Femur (tissue), 1 donor: ENCODE measurements at regions not wholly inside any gene's neighbourhood (a gene's known extent, or its start where the extent isn't known, plus 50 kb on each side); places are given as distances from the start of the nearest gene placed in this dataset.
"Not testable (repeated sequence)": the region's sequence is repeated elsewhere in the genome, so short reads cannot be mapped to it uniquely, and the experiment has no call there.

Experiments used
- DNase-seq: peaks from one replicate; pipeline ENCODE4 v3.0.0-alpha.2; 2017

DNA sequence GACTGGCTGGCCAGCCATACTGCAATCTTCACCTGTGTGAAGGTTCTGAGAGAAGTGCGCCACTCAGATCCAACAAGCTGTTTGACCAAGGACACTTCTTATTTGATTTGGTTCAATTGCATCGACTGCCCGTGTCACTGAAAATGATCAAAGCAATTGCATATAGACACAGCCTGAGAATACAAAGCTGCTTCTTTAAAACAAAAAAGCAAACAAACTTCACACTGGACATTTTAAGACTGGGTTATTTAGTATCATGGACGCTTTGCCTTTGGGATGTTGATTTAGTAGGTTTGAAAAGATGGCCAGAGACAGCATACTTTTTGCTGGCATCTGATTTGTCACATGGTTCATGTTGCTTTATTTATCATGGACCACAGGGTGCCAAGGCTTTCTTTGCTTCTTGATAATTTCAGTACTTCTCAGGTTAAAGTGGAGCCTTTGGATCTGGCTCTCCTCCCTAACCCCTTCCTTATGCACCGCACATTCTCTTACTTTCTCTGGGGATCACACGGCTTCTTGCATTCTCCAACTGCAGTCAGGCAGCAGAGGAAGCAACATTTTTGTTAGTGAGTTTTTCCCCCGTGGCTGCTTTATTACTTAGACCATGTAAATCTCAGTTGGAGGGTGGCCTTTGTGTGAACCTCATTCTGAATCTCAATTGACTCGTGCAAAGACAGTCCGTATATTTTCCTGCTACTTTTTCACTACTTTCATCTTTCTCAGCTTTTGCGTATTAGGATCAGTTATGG is 151.0 kb downstream of the CD47 start:
- DNase-seq: no peak

DNA sequence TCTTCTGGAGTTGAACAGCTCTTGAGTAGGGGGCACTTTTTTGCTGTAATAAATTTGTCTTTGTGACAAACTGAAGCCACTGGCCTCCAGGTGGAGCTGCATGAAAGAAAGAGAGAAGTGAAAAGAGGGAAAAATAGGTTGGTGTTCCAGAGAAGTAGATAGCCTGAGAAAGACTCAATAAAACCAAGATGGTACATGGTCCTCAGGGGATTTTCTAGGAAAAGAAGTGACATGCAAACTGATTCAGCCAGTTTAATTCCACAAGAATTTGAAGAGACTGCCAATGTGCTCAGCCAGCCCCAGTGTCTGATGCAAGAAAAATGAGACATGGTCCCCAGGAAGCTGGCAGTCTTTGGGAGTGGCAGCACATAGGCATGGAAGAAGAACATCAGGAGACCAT is 152.7 kb downstream of the CD47 start:
- peak; percentile 36 for DNase-seq

DNA sequence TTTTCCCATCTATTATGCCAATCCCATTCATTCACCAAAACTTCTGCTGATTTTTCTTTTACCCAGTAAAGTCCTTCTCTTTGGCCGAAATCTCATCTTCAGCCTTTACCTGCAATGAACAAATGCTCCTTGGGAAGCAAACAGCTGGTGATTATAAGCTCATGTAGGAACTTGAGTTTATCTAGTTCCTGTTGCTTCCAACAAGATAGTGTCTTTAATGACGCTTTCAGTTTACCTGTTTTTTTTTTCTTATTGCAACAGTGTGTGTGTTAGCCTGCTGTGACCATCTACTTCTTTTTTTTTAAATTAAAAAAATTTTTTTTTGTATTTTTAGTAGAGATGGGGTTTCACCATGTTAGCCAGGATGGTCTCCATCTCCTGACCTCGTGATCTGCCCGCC is 156.0 kb downstream of the CD47 start:
- DNase-seq: no peak

DNA sequence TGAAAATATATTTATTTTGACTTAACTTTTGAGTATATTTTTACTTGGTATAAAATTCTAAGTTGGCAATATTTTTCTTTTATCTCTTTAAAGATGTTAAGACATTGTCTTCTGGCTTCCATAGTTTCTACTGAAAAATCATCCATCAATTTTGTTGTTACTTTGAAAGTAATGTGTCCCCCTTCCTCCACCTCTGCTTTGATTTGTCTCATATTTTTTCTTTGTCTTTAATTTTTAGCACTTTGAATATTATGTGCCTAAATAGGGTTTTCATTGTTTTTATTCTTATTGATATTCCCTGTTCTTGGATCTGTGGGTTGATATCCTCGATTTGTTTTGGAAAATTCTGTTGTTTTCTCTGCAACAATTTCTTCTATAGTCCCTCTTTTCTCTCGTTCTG is 157.4 kb downstream of the CD47 start:
- no peak for DNase-seq

DNA sequence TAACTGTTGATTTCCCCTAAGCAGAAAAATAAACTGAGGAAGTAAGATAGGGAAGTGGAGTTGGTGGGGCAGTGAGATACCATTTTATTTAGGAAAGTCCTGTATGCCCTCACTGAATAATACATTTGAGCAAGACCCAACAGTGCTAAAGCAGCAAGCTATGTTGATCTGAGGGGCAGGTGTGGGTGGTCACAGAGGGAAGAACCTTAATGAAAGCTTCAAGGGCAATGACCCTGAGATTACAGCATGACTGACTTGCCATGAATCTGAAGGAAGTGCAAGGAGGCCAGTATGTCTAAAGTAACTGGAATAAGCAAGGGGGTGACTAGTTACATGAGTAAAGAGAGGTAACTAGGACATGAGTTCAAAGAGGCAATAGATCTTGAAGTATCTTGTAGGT is 159.5 kb downstream of the CD47 start:
- DNase-seq: no peak

DNA sequence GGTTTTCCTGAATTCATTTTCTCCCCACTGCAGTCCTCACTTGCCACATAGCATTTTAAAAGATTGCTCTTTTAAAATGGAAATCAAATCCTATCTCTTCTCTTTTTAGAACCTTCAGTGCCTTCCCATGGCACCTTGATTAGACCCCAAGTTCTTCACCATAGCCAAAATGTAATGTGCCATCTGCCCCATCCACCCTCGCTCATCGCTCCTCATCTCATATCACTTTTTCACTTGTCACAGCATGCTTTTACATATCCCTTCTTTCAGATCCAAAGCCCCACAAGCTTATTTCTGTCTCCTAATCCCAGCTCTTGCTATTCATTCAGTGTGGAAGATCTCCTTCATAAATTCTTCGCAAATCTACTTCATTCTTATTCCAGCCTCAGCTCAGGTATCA is 161.7 kb downstream of the CD47 start:
- no peak for DNase-seq

DNA sequence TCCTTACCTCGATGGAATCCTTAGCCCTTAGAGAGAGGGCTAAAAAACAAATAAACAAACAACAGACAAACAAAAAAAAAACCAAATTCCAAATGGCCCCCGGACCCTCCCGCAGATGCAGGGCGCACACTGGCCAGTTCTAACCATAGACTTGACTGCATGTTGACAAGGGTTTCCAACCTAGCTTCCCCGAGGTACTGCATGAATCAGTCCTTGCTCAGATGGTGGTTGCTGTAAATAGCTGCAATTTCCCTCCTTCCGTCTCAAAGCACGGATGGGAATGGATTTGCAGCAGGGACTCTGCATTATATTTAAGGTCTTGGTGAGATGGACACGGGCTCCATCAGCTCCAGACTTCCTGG is 162.8 kb downstream of the CD47 start:
- peak; percentile 29 for DNase-seq

DNA sequence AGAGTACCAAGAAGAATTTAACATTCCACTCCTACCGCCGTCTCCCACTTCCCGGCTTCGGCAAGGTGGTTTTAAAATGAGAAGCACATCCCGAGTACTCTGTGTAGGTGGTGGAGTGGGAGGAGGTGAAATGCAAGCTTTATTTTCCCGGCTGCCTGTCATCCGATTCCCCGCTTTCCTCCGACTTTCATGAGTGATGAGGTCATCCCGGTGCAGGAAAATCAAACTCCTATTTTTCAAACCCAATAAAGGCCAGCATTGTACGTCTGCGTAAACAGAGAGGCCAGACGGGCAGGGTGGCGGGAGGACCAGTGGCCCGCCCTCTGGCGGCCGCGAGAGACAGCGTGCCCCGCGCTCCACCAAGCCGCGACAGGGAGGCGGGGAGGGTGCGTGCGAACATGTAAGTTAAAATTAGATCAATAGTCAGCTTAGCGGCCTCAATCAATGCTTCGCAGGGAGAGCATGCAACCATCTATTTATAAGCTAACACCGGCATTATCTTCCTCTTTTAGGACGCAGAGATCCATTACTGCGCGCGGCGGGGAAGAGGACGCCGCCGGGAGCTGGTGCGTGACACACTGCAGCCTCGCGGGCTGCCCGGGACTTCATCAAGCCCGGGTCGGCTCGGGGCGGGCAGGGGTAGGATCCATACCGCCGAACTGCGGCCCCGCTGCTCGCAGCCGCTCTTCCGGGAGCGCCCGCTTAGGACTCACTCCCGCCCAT is 163.3 kb downstream of the CD47 start:
- DNase-seq: peak; percentile 83

DNA sequence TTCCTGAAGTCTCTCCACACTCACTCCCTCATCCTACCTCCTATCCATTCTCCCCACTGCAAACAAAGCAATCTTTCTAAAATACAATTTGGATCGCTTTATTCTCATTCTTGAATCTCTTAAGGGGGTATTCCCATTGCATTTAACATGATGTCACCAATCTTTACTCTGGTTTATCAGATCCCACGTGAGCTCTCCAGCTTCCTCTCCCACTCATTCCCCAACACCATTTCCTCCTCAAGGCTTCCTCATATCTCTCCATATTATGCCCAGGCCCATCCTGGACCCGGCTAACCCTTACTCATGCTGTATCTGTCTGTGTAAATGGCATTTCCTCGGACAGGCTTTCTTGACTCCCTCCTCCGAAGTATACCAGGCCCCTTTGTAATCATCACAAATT is 165.0 kb downstream of the CD47 start:
- no peak for DNase-seq

DNA sequence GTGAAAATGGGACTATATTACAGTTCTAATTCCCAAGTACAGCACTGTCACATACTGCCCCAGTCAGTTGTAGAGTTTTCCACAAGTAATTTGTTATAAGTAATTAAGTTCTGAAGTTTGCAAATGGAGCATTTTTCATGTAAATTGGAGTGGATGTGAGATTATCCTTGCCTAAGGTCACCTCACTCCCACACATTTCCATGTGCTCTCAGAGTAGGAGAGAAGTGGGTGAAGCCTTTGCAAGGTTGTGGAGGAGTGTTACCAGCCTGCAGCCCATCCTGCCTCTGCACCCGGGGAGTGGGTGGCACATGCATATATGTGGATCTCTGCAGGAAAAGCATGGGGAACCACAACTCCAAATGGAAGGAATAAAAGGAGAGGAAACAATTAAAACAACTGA is 169.8 kb downstream of the CD47 start:
- DNase-seq: no peak

DNA sequence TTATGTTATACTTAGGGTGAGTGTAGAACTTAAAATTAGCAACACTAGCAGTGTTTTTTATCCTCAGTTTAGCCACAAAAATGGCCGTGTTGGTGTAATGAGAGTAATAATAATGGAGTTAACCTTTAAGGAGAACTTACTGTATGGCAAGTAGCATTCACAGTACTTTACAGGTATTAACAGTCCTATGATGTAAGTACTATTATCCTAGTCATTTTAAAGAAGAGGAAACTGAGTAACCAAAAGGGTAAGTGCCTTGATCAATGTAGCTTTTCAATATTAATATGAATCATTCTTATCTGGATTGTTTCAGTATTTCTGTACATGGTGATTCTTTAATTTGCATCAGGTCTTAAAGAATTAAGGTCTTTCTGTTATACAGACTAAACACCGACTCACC is 170.3 kb downstream of the CD47 start:
- no peak for DNase-seq

DNA sequence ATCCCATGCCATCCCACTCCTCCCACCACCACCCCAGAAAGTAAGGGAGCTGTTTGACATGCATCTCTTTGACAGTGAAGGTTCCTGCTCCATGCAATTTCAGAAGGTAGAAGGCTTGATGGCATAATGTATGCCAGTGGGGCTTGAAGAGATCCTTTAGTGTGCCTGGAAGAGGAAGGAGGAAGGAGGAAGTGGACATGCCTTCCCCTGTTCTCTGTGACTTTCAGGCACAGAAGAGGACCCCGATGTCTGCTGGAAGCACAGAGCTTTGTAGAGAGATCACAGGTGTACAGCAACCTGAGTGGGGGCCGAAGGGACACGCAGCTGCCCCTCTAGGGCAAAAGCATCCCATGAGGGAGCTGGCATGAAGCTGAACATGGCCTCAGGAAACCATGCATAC is 171.6 kb downstream of the CD47 start:
- DNase-seq: no peak

DNA sequence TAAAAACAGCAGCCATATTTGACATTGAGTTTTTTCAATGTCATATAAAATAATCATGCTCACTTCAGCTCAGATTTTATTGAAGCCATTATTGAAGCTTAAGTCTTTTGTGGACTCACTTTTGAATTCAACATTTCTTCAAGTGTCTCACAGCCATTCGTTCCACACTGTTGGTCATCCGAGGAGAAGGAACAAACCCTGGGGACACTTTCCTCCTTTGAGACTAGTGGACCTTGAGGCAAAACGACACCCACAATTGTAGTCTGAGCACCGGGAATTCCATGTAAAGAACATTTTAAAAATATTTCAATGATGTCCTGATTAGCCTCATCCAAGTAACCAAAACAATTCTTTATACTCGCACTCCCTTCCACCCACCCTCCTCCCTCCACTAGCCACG is 174.7 kb downstream of the CD47 start:
- DNase-seq: no peak

DNA sequence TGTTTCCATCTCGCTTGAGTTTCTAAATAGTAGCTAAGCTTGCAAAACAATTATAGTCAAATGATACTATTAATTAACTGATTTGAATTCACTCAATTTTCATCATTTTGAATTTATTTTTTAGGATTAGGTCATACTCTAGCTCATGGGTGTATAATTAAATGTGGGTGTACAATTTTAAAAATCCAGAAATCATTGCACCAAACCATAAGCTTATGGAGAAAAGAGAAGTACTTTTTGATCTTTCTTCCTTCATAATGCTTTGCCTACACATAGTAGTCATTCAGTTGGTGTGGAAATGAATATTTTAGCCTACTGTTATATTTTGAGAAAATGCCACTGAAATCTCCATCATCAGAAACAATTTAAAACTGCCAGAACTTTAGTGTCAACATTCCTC is 175.1 kb downstream of the CD47 start:
- no peak for DNase-seq

DNA sequence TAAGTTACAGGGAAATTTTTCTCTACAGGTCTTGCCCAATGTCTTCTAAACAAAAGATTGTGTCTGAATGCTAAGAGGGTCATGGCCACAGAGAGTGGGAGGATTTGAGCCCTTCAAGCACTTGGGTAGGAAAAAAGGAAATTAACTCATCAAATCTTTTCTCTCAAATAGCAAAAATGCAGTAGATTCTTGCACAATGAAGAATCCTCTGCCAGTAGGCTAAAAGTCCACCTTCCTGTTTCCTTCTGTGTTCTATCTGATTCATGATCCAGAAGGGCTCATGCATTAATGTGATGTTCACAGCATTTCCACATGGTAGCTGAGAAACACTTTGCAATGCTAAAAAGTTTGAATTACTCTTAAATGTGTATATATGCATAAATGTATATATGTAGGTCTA is 177.1 kb downstream of the CD47 start:
- no peak for DNase-seq

DNA sequence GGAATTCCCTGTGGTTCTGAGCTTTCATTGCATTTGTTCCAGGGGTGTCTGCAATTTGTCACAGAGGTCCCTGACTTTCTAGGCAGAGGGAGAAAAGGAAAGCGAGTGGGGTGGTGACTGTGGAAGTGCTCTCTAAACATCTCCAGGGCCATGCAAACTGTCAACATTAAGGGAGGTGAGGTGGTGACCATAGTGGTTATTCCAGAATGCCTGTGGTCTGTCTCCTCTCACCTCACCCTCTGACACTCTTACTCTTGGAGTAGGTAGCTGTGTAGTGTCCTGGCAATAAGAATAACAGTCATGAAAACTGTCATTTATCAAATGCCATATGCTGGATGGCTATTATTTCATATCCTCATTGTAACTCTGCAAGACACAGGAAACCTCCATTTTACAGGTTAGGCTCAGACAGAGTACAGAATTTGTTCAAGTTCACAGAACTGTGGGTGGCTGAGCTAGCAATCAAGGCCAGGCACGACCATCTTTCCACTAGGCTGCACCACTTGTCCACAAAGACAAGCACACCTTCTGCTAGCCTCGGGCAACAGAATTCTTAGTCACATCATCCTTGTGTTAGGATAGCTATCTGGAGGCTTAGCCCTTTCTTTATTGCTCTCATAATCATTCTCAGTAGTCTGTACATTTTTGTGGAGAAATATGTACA is 179.4 kb downstream of the CD47 start:
- no peak for DNase-seq

DNA sequence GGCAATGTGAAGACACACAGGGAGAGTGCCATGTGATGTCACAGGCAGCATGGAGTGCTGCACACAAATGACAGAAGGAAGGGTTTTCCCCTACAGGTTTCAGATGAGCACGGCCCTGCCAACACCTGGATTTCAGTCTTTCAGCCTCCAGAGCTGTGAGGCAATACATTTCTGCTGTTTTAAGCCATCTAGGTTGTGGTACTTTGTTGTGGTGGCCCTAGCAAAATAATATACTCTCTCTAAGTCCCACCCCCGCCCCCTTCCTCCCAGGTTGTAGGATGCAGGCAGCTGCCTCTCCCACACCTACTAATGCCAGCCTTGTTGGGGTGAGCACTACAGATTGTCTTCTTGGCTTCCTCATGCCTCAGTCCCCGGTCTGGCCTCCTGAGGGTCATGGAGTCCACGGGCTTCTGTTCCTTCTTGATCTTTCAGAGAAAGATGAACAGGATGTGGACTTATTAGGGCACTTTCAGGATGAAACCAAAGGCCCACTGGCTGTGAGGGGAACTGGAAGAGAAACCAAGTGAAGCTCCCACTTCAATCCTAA is 180.0 kb downstream of the CD47 start:
- DNase-seq: no peak

DNA sequence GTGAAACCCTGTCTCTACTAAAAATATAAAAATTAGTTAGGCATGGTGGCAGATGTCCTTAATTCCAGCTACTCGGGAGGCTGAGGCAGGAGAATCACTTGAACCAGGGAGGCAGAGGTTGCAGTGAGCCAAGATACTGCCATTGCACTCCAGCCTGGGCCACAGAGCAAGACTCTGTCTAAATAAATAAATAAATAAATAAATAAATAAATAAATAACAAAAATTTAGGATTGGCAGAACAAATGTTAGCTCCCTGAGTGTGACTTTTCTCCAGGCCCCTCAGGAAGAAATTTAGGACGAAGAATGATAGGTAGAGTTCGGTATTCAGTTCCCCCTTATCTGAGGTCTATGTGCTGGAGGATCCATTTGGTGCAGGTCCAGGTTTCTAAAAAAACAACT is 181.2 kb downstream of the CD47 start:
- not testable (repeated sequence) for DNase-seq

DNA sequence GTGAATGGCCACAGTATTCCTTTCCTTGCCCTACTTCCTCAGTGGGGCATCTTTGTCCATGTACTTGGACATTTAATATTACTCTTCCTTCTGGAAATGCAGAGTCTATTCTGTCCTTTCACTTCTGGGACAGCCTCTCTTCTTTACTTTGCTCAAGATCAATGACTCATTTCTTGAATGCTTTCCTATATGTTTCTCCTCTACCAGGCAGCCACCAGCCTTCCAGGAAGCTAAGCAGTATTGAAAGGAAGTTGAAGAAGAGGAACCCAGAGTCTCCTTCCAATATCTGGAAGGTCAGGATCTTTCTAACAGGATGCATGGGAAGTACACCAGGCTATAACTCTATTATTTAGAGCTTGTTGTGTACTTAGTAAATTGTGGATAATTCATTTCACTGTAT is 182.8 kb downstream of the CD47 start:
- no peak for DNase-seq

DNA sequence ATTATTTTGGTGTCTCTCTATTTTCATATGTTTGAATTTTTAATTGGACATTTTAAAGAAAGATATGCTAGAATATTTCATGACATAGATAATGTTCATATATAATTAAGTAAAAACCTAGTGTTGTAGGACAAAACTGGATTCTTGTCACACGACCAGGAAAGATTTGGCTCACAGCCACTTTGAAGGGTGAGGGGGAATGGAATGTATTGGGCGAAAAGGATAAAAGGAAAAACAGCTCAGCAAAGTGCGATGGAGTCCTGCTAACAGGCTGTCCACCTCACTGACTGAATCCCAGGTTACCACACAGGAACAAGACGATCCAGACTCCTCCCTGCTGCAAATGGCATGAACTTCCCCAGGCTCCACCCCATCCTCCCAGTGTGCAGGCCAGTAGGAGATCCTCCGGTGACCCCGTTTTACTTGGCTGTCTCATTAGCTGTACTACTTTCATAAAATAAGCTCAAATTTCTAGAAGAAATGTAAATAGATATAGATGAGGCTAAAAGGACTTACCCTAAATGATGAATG is 186.2 kb downstream of the CD47 start:
- no peak for DNase-seq

DNA sequence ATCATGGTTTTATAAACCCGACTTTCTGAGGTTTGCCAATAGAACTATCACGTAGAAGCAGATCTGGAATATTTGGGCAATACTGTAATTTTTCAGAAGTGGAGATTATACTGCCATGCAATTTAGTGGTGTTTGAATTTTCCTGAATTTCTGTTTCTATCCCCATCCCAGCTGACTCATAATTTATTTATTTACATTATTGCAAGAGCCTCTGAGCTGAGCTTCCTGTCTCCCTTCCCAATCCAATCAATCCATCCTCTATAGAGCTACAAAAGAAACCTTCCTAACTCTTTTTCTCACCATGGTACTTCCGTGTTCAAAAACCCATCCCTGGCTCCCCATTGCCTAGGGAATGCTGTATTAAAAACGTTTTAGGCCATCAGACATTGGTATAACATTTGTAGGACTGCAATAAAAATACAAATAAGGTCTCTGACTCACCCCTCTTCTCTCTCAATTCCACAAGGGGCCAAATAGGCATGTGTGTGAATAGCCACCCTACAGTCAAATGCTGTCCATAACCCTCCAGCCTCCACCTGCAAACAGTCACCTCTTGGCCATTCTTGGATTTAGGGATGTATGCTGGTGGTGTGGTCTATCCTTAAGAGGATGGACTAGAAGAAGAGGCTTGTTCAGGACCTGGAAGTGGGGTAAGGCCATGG is 190.7 kb downstream of the CD47 start:
- no peak for DNase-seq

DNA sequence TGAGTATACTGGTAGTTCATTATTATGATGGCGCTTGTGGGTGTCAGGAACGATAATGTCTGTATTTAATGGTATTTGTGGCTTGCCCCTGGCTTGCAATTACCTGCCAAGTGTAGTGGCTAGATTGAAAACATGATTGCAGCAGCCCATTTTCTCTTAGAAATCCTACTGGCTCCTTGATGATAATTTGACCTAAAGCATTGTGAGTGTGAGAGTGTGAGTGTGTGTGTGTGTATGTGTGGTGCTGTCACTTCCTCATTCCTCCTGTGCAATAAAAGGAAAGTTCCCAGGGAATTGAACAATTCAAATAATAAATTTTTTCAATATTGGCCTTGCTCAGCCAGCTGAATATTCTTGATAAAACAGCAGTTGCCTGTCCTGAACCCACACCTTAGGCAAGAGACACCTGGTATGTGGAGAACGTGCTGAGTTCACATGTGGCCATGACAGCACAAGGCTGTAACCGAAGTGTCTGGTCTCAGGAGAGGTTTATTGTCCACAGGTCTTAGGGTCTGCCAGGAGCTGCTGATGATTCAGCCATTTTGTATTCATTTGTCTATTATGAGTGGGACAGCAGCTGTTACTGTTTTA is 193.3 kb downstream of the CD47 start:
- no peak for DNase-seq

DNA sequence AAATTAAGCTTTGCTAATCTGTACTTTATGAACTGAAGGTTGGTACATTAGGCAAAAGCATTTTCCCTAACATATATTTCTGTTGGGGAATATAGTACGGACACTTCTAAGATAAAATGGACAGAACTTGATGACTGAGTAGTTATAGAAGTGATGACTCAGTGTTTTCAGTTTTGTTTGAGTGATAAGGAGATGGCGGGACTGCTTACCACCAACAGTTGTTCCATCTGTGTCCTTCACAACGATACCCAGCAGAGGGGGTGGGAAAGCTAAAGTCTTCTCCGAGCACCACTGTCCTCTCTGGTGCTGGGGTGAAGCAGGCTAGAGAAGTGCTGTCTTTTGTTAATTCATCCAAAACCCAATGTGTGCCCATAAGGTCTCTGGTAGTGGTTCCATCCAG is 195.8 kb downstream of the CD47 start:
- DNase-seq: no peak
